ENCODE measurements at regions not wholly inside any gene's neighbourhood (a gene's known extent, or its start where the extent isn't known, plus 50 kb on each side); places are given as distances from the start of the nearest gene placed in this dataset.
"Not testable (repeated sequence)": the region's sequence is repeated elsewhere in the genome, so short reads cannot be mapped to it uniquely, and the experiment has no call there.

DNA sequence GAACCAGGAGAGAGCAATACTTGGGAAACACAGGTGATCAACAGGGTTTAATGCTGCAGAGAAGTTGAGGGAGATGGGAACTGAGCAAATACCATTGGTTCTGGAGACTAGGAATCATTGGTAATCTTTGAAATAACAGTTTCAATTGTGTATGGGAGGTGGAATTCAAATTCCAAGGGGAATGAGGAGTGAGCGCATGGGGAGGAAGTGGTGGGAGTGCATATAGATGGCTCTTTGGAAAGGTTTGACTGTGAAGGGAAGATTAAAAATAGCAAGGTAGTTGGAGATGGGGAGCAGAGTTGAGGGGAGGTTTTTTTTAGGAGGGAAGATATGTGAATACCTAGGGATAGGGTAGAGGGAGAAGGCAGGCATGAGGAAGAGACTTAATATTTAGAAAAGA lies 51.1 kb upstream of the ROPN1 start:
- DNase-seq (ENCODE audit: low read depth) = no peak

DNA sequence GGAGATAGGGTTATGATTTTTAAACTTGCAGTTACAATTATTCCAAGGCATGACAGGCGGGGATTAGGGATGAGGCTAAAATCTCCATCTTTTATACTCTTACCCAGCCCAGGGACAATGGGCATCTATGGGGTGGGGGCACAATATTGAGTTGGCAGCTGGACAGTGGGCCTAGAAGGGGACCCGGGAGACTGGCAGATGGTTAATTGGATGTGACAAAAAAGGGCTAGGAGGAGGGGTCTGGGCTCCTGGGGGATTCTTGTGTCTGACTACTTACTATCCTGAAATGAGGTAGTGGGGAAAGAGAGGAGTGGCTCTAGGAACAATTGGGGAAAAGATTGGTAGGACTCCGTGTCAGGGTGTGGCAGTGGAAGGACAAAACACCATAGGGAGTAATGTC lies 53.0 kb upstream of the ROPN1 start:
- no peak for DNase-seq (ENCODE audit: low read depth)

DNA sequence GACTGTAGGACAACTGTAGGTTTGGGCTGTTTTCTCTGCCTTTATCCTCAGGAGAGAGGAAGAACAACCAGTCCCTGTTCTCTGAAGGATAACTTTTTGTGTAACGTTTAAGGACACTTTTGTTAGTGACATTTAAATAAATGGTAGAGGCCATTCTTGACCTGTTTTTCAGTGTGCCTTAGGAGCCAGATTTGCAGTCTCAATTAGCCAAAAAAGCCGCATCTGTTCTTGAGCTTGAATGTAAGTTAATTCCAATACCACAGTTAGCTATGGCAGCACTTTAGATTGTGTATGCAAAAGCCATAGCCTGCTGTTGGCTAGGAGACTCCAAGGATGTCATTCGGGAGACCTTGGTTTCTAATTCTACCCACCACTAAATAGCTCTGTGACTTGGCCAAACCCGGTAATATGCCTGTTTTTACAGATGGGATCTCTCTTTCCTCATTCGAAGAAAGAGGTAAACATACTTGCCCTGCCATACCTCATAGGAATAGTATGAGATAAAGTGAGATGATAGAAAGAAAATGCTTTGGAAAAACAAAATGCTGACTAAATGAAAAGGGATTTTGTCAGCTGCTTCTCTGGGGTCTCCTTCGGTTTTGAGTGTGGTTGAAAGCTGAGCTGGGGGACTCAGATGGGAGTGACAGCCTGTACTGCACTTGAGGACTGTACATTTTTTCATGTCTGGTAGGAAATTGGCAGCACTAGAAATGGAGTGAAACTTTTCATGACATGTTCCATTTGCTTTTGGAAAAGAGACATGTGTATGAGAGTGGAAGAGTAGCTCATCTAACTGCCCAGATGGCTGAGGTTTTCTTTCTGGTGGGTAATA lies 57.3 kb upstream of the ROPN1 start:
- DNase-seq (ENCODE audit: low read depth) = no peak

DNA sequence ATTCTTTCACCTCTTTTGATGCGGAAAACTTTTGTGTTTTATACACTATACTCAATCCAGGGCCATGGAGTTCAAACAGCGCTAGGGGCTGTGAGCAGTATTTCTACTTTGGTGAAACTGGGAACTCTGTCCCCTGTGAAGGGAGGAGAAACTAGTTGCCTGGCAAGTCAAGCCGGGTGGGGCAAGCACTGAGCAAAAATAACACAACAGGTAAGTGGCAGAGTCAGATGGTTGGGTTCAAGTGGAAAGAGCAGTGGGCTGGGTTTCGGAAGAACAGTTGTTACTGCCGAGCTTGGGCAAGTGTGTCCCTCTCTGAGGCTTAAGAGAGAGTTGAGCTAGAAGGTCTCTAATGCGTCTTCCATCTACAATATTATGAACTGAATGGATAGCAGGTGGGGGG lies 59.7 kb upstream of the ROPN1 start:
- DNase-seq (ENCODE audit: low read depth) = no peak

DNA sequence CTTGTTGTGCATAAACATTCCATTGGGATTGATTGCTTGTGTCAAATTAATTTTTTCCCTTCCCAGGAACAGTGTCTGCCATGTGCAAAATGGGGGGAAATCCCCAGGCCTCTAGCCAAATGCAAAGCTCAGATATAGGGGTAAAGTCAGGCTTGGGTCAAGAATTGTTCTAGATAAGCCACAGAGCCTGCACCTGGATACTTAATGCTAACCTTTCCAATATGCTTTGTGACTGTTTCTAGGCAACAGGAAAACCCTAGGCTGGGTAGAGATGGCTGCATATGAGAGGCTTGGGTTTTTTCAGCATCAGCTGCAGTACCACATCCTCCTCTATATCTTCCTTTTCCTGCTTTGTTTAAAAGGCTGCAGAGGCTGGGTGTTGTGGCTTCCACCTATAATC lies 61.9 kb upstream of the ROPN1 start:
- DNase-seq (ENCODE audit: low read depth) = no peak

DNA sequence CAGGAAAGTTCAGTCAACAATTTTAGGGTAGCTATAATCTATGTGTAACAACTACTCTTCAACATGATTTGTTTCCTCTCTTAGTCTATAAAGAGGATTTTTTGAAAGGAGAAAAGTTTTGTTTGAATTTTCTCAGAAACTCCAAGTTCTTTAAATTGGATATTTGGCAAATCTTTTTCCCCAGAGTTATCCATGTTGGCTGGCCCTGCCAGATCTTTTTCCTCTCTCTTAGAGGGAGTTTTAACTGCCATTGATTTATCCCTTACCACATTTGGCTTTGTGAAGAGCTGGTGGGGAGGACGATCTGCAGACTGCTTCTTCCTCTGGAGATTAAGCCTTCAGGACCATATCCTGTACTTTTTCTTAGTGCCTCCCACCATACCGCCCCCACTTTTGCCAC lies 64.9 kb upstream of the ROPN1 start:
- no peak for DNase-seq (ENCODE audit: low read depth)

DNA sequence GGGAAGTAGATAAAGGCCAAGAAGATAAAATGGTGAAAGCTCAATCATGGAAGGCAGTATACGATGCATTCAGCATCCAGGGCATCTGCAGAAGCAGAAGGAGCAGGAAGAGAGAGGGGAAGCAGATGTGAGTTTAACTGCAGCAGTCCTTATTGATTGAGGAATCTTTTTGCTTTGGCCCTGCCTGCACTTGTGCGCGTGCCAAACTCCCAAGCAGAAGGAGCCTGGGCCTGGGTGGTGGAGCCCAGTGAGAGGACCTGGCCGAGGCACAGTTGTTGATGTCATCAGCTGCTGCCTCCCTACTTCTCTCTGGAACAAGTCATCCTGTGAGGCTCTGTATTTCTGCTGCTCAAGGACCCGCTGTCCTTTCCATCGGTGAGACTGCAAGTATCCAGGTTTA lies 65.5 kb upstream of the ROPN1 start:
- no peak for DNase-seq (ENCODE audit: low read depth)

DNA sequence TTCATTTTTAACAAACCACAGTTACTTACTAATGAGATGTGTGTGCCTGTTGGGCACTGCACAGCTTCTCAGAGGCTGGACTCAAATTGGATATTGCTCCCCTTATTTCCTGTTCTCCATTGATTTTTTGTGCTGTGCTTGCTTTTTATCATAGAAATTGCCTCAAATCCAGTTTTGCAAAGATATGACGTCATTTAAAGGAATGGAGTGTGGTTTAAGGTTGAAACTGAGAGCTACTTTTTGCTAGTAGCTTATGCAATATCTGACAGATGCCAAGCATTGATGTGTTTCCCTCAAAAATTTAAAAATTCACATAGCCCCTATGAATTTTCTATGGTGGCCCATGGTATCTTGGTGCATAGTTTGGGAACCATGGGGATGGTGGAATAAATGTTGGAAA lies 67.7 kb upstream of the ROPN1 start:
- DNase-seq (ENCODE audit: low read depth) = no peak

DNA sequence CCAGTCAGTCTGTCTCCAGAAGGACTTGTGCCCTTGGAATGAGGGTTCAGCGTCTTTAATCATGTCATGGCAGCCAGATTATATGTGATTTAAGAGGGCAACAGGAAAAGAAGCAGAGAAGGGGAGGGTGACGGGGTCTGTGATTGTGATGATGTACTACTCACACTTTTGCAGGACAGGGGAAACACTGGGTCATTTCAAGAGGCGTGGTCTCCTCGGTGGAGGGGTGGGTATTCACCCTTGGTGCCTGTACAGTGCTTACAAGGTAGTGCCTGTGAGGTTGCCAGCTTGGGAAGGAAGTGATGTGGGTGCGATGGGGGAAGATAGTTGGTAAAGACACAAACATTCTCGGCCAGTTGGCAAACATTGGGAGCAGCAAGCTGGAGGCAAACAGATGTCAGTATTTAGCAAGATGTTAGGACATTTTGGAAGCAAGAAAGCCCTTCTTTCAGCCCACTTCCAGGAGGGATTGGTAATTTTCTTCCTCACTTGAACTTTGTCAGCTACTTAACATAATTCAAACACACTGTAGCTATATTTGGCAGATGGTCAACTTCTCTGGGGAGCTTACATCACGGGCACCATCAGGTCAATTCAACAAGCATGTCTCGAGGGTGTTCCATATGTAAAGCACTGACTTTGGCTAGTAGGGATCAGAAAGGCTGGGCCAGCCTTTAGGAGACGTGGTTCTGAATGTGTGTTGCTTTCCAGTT lies 71.4 kb upstream of the ROPN1 start:
- DNase-seq (ENCODE audit: low read depth) = no peak

DNA sequence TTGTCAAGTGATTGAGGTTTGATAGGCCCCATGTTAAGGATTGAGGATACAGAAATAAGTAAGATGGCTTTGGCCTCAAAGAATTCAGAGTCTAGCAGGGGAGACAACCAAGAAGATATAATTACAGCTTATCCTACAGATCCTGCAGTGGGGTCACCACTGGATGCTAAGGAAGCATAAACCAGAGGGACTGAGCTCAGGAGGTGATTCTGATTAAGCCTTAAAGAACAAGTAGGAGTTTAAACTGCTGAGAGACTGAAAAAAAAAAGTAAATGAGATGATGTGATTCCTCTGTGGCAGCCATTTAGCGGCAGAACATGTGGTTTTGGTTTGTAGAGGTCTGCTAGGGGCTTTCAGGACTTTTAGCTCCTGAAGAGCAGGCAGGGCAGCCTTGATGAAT lies 72.1 kb upstream of the ROPN1 start:
- no peak for DNase-seq (ENCODE audit: low read depth)

DNA sequence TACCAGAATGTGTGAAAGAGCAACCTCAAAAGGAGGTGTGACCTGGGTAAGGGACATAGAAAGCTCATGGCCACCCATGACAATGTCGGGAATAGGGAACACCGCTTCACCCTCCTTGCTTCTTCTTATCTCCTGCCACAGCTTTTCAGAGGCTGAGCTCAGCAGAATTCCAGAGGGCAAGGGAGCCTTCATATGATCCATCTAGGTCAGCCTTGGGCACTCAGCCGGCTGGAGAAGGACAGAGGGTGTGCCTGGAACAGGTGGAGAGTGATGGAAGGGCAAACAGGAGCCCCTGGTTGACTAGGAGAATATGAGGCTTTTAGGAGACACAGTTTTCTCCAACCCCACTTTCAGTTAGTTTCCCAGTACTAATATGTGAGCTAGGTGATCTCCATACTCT lies 74.6 kb upstream of the ROPN1 start:
- DNase-seq (ENCODE audit: low read depth) = not testable (repeated sequence)

DNA sequence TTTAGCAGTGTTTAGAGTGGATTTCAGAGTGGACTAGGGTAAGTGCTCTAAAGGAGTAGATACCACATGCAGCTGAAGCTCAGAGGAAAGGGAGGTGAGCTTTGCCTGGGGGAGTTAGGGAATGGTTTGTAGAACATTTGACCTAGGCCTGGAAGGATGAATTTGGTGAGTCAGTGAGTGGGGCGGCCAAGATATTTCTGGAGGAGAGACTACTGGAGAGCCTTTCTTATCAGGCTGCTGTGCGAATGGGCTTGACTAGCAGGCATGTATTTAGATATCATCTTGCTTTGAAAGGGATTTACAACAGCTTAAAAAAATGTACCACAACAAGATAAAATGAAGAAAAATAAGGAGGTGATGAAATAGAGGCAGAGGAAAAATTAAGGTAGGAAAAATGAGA lies 77.8 kb upstream of the ROPN1 start:
- not testable (repeated sequence) for DNase-seq (ENCODE audit: low read depth)

DNA sequence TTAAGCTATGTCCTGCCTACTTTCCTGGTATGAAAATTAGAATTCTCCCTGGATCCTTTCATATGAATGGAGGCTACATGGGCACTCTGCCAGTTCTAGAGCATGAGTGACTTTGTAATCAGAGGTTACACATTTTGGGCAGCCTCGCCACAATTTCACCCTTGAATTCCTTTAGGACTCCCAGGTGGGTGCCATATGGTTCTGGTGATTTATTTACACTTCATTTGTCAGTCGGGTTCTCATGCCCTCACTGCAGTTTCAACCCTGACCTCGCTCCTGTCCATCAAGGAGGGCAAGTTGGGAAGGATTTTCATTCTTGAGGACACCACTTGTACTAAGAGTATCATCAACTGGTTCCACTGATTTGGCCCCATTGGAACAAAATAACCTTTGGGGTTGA lies 83.2 kb upstream of the ROPN1 start:
- DNase-seq (ENCODE audit: low read depth) = not testable (repeated sequence)

DNA sequence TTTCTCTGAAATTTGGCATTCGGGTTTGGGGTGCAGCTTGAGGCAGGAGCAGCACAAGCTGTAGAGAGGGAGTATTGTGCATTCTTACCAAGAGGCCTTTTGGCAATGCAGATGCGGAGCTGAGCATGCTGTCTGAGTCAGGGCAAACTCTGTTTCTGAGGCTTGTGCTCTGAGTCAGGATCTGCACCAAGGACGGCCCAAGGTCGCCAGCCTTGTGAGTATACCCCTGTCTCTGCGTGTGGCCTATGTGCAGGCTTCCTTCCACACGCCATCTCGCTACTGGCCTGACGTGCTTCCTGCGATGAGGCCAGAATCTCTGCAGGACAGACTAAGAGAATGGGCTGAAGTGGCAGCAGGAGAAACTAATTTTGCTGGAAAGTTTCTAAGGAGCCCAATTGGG lies 83.8 kb upstream of the ROPN1 start:
- DNase-seq (ENCODE audit: low read depth) = no peak

DNA sequence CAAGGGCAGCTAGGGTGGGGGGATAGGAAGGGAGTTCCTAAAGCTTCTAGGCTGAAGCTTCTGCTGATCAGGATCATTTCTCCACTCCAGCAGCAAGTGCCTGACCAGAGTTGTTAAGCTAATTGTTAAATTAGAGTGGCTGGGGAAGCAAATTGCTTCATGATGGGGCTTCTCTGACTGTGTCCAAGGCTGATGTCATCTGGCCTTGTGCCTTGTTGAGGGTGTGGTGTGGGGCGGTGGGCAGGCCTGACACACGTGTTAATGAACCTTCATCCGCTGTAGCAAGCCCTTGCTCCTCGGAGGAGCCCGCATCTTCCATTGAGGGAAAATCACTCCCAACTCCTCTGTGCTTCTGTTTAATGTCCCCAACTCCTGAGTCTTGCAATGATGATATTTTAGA lies 84.3 kb upstream of the ROPN1 start:
- DNase-seq (ENCODE audit: low read depth) = no peak

DNA sequence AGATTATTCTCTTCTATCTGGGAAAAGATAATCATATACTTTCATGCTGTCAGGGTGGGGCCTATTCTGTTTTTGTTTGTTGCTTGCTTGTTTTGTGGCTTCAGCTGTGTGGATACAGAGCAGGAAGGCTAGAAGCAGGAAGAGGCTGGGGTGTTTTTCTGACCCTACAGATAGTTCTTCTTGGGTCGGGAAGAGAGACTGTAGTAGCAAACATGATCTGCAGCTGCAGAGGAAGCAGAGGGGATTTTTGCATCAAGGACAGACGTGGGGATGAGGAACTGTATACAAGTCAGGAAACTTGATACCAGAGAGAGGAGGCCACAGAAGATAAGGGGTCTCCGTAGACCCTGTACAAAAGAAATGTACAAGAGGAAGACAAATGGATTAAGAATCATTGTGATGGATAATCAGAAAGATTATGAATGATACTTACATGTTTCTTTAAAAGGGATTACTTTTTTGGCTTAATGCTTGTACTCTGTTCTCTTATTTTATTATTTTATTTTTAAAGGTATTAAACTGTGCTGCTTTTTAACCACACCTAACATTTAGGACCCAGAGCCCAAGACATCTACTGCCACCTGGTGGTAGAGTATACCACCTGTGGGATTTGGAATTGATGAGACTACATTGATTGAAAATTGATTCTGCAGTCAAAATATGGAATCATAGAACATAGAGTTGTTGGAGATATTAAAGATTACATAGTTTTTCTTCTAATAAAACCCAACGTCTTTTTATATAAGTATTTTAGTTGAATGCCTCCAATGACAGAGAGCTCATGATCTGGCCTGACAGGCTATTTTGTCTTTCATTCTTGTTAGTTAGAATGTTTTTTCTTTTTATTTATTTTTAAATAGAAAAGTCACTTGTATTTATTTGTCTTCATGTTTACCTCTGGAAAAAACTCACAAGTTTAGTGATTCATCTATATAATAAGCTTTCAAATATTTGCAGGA lies 87.3 kb upstream of the ROPN1 start:
- DNase-seq (ENCODE audit: low read depth) = no peak

DNA sequence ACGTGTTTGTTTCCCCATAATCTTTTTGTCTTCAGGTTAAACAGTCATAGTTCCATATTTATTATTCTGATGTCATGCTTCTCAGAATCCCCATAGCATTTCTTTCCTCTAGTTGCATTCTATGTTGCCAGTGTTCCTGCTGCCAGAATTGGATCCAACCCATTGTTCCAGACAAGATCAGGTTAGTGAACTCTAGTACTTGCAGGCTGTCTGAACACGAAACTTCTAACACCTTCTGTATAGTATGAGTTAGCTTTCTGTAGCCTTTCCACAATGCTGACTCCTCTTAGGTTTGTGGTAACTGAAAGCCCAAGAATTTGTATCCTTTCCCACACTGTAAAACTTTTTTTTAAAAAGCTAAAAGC lies 88.0 kb upstream of the ROPN1 start:
- DNase-seq (ENCODE audit: low read depth) = no peak

DNA sequence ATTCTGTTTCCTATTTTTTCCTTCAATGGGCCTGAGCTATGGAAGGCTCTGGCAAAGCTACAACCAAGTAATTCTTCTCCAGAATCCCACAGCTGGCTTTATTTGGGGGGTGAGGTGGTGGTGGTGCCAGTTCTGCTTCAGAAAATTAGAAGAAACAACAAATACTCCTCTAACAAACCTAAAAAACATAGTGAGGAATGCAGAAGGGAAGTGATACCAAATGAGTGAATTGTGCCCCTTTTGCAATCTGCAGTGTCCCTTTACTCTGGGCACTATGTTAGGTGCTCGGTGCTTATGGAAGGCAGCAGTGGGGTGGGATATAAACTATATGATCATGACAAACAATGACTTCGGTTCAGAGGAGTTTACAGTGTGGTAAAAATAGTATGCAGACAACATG lies 90.4 kb upstream of the ROPN1 start:
- no peak for DNase-seq (ENCODE audit: low read depth)

DNA sequence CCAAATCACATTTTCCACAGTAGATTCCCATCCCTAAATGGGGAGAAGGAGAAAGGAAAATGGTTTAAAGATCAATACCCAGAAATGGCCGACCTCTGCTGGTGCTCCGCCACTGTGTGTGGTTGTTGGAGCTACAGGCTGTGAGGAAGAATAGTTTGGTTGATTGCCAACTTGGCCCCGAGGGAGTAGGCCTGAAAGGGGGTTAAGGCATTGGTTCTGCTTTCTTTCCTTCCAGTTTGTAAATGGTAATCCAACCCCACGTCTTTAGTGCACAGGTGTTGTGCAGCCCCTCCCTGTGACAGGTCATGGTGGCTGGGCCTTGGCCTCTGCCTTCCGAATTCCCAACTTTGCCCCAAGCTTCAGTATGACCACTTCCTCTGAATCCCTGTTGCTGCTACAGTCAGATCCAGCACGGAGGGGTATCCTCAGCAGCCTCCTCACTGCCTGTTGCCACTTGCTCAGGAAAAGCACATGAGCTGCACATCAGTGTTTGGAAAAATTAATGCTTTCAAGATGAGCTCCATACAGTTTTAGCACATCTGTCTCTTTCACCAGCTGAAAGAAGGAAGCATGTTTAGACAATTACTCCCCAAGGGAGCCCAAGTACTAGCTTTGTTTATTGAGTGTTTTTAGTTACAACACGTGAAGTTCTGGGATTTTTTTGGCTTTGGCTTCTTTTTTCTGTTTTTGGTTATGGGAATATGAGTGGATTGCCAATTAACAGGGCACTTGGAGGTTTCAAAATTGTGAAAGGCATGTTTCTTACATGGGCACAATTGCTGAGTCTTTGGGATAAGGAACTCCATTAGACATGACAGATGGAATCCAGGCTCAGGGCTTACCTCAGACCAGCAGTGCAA lies 92.3 kb upstream of the ROPN1 start:
- no peak for DNase-seq (ENCODE audit: low read depth)

DNA sequence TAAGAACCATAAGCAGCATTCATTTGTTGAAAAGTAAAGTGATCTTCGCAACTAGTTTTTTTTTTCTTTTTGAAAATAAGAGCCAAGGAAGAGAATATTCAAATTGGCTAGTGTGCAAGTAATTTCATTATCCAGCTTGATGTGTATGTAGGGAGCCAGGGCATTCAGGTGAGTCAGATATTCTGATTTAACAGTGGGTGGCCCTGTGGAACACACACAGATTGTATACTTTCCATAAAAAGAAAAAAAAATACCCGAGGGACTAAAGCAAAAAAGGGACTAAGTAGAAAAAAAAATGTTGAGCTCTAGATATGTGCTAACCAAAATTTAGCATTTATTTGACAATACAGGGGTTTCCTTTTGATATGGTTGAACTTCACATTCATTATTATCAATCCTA lies 96.9 kb upstream of the ROPN1 start:
- no peak for DNase-seq (ENCODE audit: low read depth)

DNA sequence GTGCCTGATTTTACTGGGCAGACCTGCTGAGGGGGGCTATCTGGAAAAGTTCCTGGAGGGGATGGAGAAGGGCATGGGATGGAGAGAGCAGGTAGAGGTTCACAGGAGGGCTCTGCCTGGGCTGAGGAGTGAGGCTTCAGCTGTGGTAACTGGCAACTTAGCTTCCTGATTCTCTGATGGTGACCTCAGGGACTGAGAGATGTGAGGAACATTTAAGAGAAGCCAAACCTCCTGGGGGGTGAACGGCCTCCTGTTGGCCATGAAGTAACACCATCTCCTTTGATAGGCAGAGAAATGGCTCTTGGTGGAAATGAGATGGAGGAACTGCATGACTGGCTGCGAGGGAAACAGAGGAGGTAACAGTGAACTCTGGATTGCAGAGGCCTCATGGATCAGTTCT lies 97.3 kb upstream of the ROPN1 start:
- no peak for DNase-seq (ENCODE audit: low read depth)

DNA sequence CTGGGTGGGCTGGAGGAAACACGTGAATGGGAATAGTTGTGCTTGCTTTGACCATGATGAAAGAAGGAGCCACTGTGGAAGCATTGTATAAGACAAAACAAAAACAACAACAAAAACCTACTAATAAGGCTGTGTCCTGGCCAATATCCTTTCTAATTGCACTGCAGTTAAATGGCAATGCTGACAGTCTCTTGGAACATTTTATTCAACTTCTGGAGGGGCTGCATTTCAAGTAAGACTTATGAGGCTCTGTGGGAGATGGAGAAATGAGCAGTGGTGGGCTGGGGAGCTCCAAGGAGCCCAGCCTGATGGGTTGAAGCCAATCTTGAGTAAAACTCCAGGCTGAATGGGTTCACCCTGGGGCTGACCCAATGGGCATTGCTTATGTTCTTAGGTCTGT lies 99.8 kb upstream of the ROPN1 start:
- DNase-seq (ENCODE audit: low read depth) = no peak

Data from stimulated activated CD8-positive, alpha-beta memory T cell treated with anti-CD3 and anti-CD28 coated beads, Interleukin-7, amount 100 ng/mL, for 24 hours (primary cell).